Mononuclear cell (primary cell): ENCODE measurements at regions not wholly inside any gene's neighbourhood (a gene's known extent, or its start where the extent isn't known, plus 50 kb on each side); places are given as distances from the start of the nearest gene placed in this dataset.

Experiments used
- H3K27me3 ChIP-seq: 2 replicates; pipeline ENCODE4 v1.6.0; 2011; ENCODE audit warnings: low read length, control low read depth; ENCODE audit not compliant: insufficient read depth
- H3K4me1 ChIP-seq: 2 replicates; pipeline ENCODE4 v1.5.1; 2011; ENCODE audit warnings: mild to moderate bottlenecking, low read length, control low read depth; ENCODE audit not compliant: insufficient read depth
- H3K4me3 ChIP-seq: 2 replicates; pipeline ENCODE4 v1.5.1; 2011; ENCODE audit warnings: mild to moderate bottlenecking, low read length, moderate library complexity
- H3K9me3 ChIP-seq: 2 replicates; pipeline ENCODE4 v1.5.1; 2011; ENCODE audit warnings: low read depth, mild to moderate bottlenecking, control low read depth, low read length

DNA sequence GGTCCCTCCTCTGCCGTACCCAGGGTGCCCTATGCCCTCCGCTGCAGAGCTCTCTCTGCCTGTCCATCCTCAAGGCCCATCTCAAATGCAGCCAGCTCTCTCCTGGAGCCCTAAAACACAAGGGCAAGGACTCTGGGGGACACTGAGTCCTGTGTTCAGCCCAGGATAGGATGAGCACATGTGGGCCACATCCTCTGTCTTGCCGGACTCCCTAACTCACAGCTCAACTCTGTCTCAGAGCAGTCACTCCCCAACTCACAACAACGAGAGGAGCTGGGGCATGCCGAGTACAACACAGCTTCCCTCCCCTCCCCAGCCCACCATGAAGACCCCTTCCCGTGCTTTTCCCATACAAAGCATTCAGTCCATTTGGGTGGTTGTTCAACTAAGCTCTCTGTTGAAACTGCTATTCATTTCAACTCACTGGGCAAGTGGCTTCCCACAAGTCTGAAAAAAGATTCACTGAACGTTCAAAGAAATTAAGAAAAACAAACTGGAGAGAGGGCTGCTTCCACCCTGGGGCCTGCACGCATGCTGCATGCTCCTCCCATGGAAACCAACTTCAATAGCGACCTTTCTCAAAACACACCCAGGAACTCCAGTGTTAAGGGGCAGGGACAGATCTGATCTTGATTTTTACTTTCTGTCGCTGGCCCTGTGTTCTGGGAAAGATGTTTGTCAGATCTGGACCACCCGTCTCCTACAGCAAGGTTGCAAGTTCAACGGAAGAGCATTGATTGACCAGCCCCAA lies 124.3 kb upstream of the IGF1R start:
- Histone ChIP-seq H3K4me1 (no peaks in the 10 kb centered on the region), H3K9me3 (no peaks in the 10 kb centered on the region), H3K4me3 (no peak overlapping the region), H3K27me3 (no peaks in the 10 kb centered on the region)

DNA sequence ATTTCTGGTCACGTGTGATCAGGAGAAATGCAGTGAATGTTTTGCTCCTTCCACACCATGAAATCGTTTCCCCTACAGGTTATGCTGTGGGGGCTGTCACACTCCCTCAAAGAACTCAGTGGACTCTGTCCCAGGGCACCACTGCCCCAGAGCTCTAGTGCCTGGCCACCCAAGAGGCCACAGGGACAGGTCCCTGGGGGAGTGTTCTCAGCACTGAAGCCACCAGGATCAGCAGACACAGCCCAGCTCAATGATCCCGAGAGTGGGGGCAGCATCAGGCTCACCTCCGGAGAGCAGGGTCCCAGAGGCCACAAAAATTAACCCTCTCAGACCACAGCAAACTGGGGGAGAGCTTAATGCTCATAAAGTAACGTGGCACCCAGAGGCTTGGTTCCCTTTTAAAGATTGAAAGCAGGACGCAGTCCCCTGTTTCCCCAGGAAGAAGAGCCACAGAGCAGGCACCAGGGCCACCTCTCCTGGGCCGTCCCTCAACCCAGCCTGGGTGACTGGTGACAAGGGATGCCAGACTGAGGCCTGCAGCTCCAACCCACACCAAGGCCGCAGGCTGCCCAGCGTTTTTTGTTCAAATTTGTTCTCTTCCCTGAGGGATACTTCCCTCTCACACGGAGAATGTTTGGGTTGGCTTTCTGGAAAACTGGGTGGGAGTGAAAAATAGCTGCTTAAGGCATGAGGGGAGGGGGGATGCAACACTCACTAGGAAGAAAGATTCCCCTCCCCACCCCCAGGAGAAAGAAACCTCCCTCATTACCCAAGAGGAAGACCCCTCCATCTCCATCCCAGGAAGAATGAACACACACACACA lies 123.3 kb upstream of the IGF1R start:
- Histone ChIP-seq H3K4me3 (no peak overlapping the region), H3K9me3 (no peaks in the 10 kb centered on the region), H3K27me3 (no peaks in the 10 kb centered on the region), H3K4me1 (no peaks in the 10 kb centered on the region)

DNA sequence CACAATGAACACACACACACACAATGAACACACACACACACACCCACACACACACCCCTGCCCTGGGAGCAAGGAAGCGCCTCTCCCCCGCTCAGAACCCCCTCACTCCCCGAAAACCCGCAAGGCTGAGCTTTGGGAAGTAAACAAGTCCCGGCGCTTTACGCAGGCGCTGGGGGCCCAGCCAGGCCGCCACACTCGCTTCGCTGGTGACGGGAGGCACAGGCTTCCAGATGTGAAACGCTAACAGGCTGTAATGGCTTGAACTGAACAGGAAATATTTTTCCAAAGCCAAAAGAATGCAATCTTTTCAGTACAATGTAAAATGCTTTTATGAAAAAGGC lies 122.7 kb upstream of the IGF1R start:
- no peak overlapping the region for H3K4me3 ChIP-seq
- H3K4me1 ChIP-seq, result no peaks in the 10 kb centered on the region
- H3K27me3 ChIP-seq, result no peaks in the 10 kb centered on the region
- no peaks in the 10 kb centered on the region for H3K9me3 ChIP-seq

DNA sequence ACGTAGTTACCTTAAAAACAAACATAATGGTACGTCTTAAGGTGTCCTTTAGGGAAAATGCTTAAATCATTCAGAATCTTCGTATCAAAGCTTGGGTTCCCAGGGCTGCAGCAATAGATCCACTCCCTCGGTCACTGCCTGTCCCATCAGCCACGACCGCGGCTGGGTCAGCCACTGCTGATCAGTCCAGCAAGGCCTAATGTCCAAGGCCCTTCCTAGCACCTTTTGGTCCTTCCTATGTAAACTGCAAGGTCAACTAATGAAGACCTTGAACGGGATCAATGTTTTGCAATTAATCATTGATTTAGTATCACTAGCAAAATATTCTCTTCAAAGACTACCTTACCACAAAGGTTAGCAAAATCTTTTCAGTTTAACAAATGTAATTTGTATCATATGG lies 122.2 kb upstream of the IGF1R start:
- no peaks in the 10 kb centered on the region for H3K4me1 ChIP-seq
- H3K27me3 ChIP-seq, result no peaks in the 10 kb centered on the region
- H3K4me3 ChIP-seq, result no peak overlapping the region
- no peaks in the 10 kb centered on the region for H3K9me3 ChIP-seq

DNA sequence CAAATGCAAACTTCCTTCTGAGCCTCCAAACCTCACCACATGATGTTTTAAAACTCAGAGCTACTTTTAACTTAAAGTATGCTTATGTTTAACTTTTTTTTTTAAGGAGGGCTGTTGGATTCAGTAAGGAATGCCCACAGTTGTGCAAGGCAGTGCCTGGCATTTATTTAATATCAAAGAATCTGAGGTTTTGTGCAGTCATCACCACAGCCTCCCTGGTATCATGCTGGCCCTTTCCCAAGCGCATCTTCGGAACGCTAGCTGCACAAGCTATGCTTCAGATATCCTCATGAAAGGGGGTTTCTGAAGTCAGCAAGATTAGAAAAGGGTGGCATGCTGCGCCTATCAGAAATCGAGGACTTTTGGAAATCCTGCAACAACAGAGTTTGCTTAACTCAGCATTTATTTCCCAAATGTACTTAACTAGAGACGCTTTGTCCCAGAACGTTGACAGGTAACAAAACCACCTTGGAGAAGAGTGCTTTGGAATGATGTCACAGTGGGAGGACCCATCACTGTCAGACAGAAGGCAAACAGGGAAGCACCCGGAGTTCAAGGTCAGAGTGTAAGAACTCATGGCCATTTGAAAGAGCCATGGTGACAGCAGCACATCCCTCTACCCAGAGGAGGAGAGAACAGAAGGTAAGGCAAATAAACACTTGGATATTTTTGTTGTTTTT lies 120.2 kb upstream of the IGF1R start:
- no peaks in the 10 kb centered on the region for H3K9me3 ChIP-seq
- no peaks in the 10 kb centered on the region for H3K4me1 ChIP-seq
- no peaks in the 10 kb centered on the region for H3K27me3 ChIP-seq
- no peak overlapping the region for H3K4me3 ChIP-seq

DNA sequence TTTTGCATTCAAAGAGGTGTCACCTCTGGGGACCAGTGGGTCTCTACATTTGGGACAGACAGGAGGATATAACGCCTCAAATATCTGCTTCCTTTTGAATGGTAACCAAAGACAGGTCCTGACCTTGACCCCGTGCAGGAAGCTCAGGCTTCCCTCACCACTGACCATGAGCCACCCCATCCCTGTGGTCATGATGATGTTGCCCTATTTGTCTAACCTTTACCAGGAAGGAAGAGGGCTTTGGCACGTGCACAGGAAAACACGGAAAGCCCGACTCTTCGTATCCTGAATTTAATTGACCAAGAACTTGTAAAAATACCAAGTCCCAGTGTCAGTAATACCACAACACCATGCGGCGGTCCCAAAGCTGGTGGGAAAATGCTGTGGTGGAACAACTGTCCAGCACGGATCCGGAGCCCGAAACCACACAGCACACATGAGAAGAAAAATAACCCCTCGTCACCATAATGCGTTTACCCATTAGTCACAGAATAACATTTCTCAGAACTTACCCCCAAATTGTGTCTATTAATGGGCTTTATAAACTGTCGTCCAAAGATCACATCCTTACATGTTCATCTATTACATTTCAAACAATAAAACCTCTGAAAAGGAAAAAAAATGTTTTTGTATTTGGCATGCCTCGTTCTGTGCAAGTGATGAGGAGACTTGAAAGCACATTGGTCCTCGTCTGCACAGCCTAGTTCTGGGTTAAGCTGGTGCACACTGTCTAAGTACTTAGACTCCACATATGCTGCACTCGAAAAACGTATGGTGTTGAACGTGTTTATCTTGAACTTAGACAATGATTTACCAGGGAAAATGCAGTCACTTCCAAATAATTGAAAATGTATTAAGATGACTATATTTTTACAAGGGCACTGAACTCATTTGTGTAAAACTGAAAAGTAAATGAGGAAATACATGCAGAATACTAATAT lies 118.9 kb upstream of the IGF1R start:
- H3K27me3 ChIP-seq, result no peaks in the 10 kb centered on the region
- H3K9me3 ChIP-seq, result no peaks in the 10 kb centered on the region
- no peak overlapping the region for H3K4me3 ChIP-seq
- no peaks in the 10 kb centered on the region for H3K4me1 ChIP-seq

DNA sequence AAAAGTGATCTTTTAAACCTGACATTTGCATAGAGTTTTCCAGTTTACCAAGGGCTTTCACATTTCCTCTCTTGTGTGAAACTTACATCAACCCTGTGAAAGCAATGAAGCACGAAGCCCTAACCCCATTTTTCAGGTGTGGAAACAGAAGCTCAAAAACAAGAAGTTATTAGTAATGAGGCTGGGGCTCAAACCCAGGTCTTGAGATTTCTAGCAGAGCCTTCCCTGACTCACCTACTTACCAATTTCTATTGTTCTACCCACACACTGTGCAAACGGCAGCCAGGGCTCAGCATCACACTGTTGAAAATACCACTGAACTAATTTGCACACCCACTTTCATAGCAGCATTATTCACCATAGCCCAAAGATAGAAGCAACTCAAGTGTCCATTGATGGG lies 117.8 kb upstream of the IGF1R start:
- no peak overlapping the region for H3K4me3 ChIP-seq
- H3K27me3 ChIP-seq, result no peaks in the 10 kb centered on the region
- H3K4me1 ChIP-seq, result no peaks in the 10 kb centered on the region
- no peaks in the 10 kb centered on the region for H3K9me3 ChIP-seq

DNA sequence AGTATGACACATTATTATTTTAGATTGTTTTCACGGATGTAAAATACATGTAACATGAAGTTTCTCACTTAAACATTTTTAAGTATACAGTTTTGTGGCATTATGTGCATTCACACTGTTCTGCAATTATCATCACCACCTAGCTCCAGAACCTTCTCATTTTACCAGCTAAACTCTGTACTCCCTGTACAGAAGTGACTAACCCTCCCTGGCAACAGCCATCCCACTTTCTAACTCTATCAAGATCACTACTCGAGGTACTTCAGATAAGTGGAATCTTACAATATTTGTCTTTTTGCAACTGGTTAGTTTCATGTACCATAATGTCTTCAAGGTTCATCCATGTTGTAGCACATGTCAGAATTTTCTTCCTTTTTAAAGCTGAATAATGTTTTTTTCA lies 116.3 kb upstream of the IGF1R start:
- Histone ChIP-seq H3K9me3 (no peaks in the 10 kb centered on the region), H3K4me1 (no peaks in the 10 kb centered on the region), H3K27me3 (no peaks in the 10 kb centered on the region), H3K4me3 (no peak overlapping the region)

DNA sequence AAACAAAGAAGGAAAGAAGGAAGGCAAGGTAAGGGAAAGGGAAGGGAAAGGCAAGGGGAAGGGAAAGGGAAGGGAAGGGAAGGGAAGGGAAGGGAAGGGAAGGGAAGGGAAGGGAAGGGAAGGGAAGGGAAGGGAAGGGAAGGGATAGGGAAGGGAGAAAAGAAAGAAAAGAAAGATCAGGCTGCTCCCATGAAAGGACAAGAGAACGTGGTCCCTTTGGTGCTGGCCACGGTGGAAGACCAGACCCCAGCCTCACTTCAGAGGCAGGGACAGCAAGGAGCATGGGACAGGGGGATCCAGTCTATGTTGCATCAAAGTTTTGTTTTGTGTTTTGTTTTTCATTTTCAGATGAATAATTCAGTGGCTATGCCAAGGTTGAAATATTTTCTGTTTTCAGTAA lies 111.4 kb upstream of the IGF1R start:
- Histone ChIP-seq H3K4me1 (no peaks in the 10 kb centered on the region), H3K27me3 (peaks cover 5% of the 10 kb centered on the region), H3K9me3 (no peaks in the 10 kb centered on the region), H3K4me3 (no peak overlapping the region)

DNA sequence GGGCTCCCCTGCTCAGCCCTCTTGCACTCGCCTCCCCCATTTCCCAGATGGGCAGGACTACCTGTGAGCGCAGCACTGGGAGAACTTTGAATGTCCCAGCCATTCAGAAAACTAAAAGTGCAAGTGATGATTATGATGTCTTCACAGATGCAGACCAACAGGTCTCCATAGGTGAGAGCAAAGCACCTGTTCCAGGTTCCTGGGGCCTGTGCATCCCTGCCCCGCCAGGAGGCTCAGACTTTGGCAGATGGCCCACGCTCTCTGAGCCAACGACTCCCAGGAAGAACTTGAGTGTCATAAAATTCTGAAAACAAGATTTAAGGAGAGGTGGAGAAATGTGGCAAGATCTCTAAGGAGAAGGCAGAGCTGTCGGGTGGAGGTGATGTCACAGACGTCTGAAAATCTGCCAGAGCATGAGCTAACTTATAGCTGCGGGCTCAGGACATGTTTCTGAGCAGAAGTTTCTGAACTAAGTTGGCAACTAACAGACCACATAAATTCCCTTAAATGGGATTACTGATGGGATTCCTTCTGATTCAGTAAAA lies 110.8 kb upstream of the IGF1R start:
- H3K9me3 ChIP-seq, result no peaks in the 10 kb centered on the region
- peaks cover 5% of the 10 kb centered on the region for H3K27me3 ChIP-seq
- H3K4me3 ChIP-seq, result no peak overlapping the region
- H3K4me1 ChIP-seq, result no peaks in the 10 kb centered on the region

DNA sequence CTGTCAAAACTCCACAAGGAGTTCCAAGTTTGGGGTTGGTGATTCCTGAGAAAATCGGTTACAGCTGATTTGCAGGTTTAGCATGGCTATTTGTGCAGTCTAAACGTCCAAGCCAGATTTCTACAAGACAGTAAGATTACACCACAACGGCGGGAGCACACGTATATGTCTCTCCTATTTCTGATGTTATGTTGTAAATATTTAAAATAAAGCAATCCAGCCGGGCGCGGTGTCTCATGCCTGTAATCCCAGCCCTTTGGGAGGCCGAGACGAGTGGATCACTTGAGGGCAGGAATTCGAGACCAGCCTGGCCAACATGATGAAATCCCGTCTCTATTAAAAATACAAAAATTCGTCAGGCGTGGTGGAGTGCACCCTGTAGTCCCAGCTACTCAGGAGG lies 106.8 kb upstream of the IGF1R start:
- no peaks in the 10 kb centered on the region for H3K9me3 ChIP-seq
- no peak overlapping the region for H3K4me3 ChIP-seq
- H3K4me1 ChIP-seq, result no peaks in the 10 kb centered on the region
- H3K27me3 ChIP-seq, result peaks cover 7% of the 10 kb centered on the region

DNA sequence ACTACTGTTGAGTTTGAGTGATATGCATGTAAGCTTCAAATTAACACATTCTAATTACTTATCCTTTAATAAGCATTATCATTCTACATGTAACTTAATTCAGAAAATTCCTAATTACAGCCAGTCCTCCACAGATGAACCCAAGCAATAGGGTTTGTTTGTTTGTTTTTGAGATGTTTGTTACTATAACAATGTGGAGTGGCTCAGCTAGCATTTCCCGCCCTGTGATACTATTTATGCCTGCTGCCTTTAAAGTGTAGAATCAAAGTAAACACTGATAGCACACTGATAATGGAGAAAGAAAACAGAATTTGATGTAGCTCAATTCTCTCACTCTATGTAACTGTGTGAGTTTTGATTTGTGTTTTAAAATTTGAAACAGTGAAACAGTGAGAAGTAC lies 105.1 kb upstream of the IGF1R start:
- H3K27me3 ChIP-seq, result peaks cover 23% of the 10 kb centered on the region
- no peaks in the 10 kb centered on the region for H3K9me3 ChIP-seq
- H3K4me3 ChIP-seq, result no peak overlapping the region
- peaks cover 12% of the 10 kb centered on the region for H3K4me1 ChIP-seq

DNA sequence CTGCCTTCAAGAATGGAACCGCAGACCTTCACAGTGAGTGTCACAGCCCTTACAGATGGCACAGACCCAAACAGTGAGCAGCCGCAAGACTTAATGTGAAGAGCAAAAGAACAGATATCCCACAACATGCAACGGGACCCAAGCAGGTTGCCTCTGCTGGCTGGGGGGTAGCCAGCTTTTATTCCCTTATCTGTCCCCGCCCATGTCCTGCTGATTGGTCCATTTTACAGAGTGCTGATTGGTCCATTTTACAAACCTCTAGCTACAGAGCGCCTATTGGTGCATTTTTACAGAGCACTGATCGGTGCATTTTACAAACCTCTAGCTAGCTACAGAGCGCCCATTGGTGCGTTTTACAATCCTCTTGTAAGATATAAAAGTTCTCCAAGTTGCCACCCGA lies 102.0 kb upstream of the IGF1R start:
- Histone ChIP-seq H3K4me1 (peaks cover 15% of the 10 kb centered on the region), H3K27me3 (peaks cover 25% of the 10 kb centered on the region), H3K4me3 (no peak overlapping the region), H3K9me3 (no peaks in the 10 kb centered on the region)

DNA sequence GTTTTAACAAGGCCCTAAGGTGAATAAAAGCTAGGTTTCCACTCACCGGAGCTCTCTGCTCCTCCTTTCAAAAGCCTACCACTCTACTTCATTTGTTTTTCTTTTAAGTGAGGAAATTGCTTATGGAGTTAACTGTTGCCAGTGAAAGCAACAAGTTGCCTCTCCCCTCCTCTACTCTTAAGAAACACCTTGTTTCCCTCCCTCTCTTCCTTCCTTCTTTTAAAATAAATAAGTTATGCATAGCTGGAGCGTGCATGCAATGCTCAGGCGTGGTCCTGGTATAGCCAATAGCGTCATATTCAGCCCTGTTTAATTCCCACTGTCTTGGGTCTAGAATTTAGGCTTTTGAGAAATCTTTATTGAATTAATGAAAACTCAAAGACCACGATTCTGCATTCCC lies 101.1 kb upstream of the IGF1R start:
- Histone ChIP-seq H3K4me1 (peaks cover 15% of the 10 kb centered on the region), H3K9me3 (no peaks in the 10 kb centered on the region), H3K27me3 (peaks cover 25% of the 10 kb centered on the region), H3K4me3 (peak overlapping the region; percentile 15)
